Sciatic nerve (tissue), 2 donors: ENCODE measurements at regions not wholly inside any gene's neighbourhood (a gene's known extent, or its start where the extent isn't known, plus 50 kb on each side); places are given as distances from the start of the nearest gene placed in this dataset.

Source experiments
- ATAC-seq: fragments of 200-7000 bp; cut with Tn5 transposase; one replicate; pipeline ENCODE4 v1.9.1; 2020; ENCODE audit warnings: mild to moderate bottlenecking, moderate library complexity
- DNase-seq: peaks from one replicate; pipeline ENCODE4 v3.0.0-alpha.2; 2020; ENCODE audit warnings: low spot score
- intact Hi-C: fragments of 100-400 bp; cut with DNase I; formaldehyde crosslinking; loops from one replicate; pipeline ENCODE4 v1.14.2; 2022
- donor health status: DM: no; HTN: no; CAD: no.
- donor health status: DM: no; HTN: no; CAD: no.

GRCh38 chr5:35440409-35440808, 177.3 kb upstream of the SPEF2 start:
- no peak for ATAC-seq
- intact Hi-C loops, result no loop called here
- DNase-seq, result no peak

GRCh38 chr5:35438786-35439185, 178.9 kb upstream of the SPEF2 start:
- no peak for ATAC-seq
- intact Hi-C loops, result no loop called here
- no peak for DNase-seq

- DNase-seq (no peak), ATAC-seq (no peak)
- intact Hi-C loops, result no loop called here
Observed at GRCh38 chr5:35438288-35438687, 179.4 kb upstream of the SPEF2 start.

- ATAC-seq (no peak), DNase-seq (no peak)
- intact Hi-C loops, result no loop called here
Observed at GRCh38 chr5:35436400-35437057, 181.1 kb upstream of the SPEF2 start.

- intact Hi-C loops, result no loop called here
- DNase-seq (no peak), ATAC-seq (no peak)
Observed at GRCh38 chr5:35430381-35431162, 187.1 kb upstream of the SPEF2 start.

GRCh38 chr5:35420200-35420599, 189.9 kb upstream of the PRLR start:
- no peak for ATAC-seq
- no peak for DNase-seq
- intact Hi-C loops, result no loop called here

GRCh38 chr5:35417040-35417439, 186.8 kb upstream of the PRLR start:
- DNase-seq, result no peak
- ATAC-seq, result no peak

GRCh38 chr5:35416217-35416988, 186.1 kb upstream of the PRLR start:
- no peak for ATAC-seq
- intact Hi-C loops, result no loop called here
- no peak for DNase-seq

More at GRCh38 chr5:35417040-35417439, 186.8 kb upstream of the PRLR start:
- intact Hi-C loops, result no loop called here

GRCh38 chr5:35415309-35415708, 185.0 kb upstream of the PRLR start:
- intact Hi-C loops, result no loop called here
- ATAC-seq (no peak), DNase-seq (no peak)

- DNase-seq (no peak), ATAC-seq (no peak)
- intact Hi-C loops, result no loop called here
Observed at GRCh38 chr5:35409361-35409760, 179.1 kb upstream of the PRLR start.

- intact Hi-C loops, result no loop called here
- ATAC-seq, result no peak
- no peak for DNase-seq
Observed at GRCh38 chr5:35408146-35408545, 177.9 kb upstream of the PRLR start.

GRCh38 chr5:35407697-35408096, 177.4 kb upstream of the PRLR start:
- intact Hi-C loops, result no loop called here
- ATAC-seq, result no peak
- no peak for DNase-seq

GRCh38 chr5:35405938-35406337, 175.7 kb upstream of the PRLR start:
- DNase-seq (no peak), ATAC-seq (no peak)

GRCh38 chr5:35404701-35405100, 174.4 kb upstream of the PRLR start:
- ATAC-seq (no peak), DNase-seq (no peak)
- intact Hi-C loops, result no loop called here

More at GRCh38 chr5:35405938-35406337, 175.7 kb upstream of the PRLR start:
- intact Hi-C loops, result no loop called here

- intact Hi-C loops, result no loop called here
- ATAC-seq (no peak), DNase-seq (no peak)
Observed at GRCh38 chr5:35393901-35394300, 163.6 kb upstream of the PRLR start.

- DNase-seq, result no peak
- intact Hi-C loops, result no loop called here
- no peak for ATAC-seq
Observed at GRCh38 chr5:35384658-35385057, 154.4 kb upstream of the PRLR start.

GRCh38 chr5:35383041-35383440, 152.8 kb upstream of the PRLR start:
- intact Hi-C loops, result no loop called here
- ATAC-seq (no peak), DNase-seq (no peak)

- intact Hi-C loops, result no loop called here
- no peak for ATAC-seq
Observed at GRCh38 chr5:35377653-35378052, 147.4 kb upstream of the PRLR start.

GRCh38 chr5:35374584-35374983, 144.3 kb upstream of the PRLR start:
- no peak for DNase-seq
- ATAC-seq, result no peak
- intact Hi-C loops, result no loop called here

More at GRCh38 chr5:35377653-35378052, 147.4 kb upstream of the PRLR start:
- no peak for DNase-seq

- ATAC-seq, result no peak
Observed at GRCh38 chr5:35373249-35373648, 143.0 kb upstream of the PRLR start.

More at GRCh38 chr5:35373249-35373648, 143.0 kb upstream of the PRLR start:
- intact Hi-C loops, result no loop called here
- DNase-seq, result no peak
